ENCODE measurements at regions not wholly inside any gene's neighbourhood (a gene's known extent, or its start where the extent isn't known, plus 50 kb on each side); places are given as distances from the start of the nearest gene placed in this dataset.

GRCh38 chr17:12342609-12343435 is 322.1 kb downstream of the MAP2K4 start:
- no peak for DNase-seq (ENCODE audit: low spot score in 2 of 2)
- no peaks in the 10 kb centered on the region for H3K36me3 ChIP-seq
- no peak for TF ChIP-seq EP300 (IDR thresholded peaks at IDR 0.05)
- no peak for TF ChIP-seq POLR2AphosphoS5 (IDR thresholded peaks at IDR 0.05)
- TF ChIP-seq POLR2A (IDR thresholded peaks at IDR 0.05) = no peak
- TF ChIP-seq CTCF (IDR thresholded peaks at IDR 0.05) = no peak
- H3K9me3 ChIP-seq = no peaks in the 10 kb centered on the region
- WGBS = 37% methylated on average over 7 of the region's 7 CpGs
- H3K4me3 ChIP-seq = no peak overlapping the region
- H3K27me3 ChIP-seq = no peaks in the 10 kb centered on the region
- no peak overlapping the region for H3K27ac ChIP-seq
- H3K4me1 ChIP-seq = no peaks in the 10 kb centered on the region

GRCh38 chr17:12348476-12348875 is 317.2 kb upstream of the MYOCD start:
- WGBS = 50% methylated on average over 2 of the region's 2 CpGs
- no peaks in the 10 kb centered on the region for H3K4me1 ChIP-seq
- H3K36me3 ChIP-seq = no peaks in the 10 kb centered on the region
- H3K27me3 ChIP-seq = no peaks in the 10 kb centered on the region
- no peak overlapping the region for H3K27ac ChIP-seq
- H3K9me3 ChIP-seq = no peaks in the 10 kb centered on the region
- DNase-seq (ENCODE audit: low spot score in 2 of 2) = no peak
- no peak overlapping the region for H3K4me3 ChIP-seq
- TF ChIP-seq POLR2AphosphoS5 (IDR thresholded peaks at IDR 0.05) = no peak
- no peak for TF ChIP-seq CTCF (IDR thresholded peaks at IDR 0.05)
- TF ChIP-seq EP300 (IDR thresholded peaks at IDR 0.05) = no peak
- no peak for TF ChIP-seq POLR2A (IDR thresholded peaks at IDR 0.05)

GRCh38 chr17:12349297-12349696 is 316.4 kb upstream of the MYOCD start:
- DNase-seq (ENCODE audit: low spot score in 2 of 2) = no peak
- Histone ChIP-seq H3K27ac (no peak overlapping the region), H3K36me3 (no peaks in the 10 kb centered on the region), H3K4me3 (no peak overlapping the region), H3K4me1 (no peaks in the 10 kb centered on the region), H3K27me3 (no peaks in the 10 kb centered on the region), H3K9me3 (no peaks in the 10 kb centered on the region)
- WGBS = 82% methylated on average over 1 of the region's 1 CpG
- TF ChIP-seq POLR2AphosphoS5 (IDR thresholded peaks at IDR 0.05) = no peak
- no peak for TF ChIP-seq CTCF (IDR thresholded peaks at IDR 0.05)
- TF ChIP-seq POLR2A (IDR thresholded peaks at IDR 0.05) = no peak

- WGBS = 76% methylated on average over 5 of the region's 5 CpGs
- H3K4me3 ChIP-seq = no peak overlapping the region
These were observed 313.6 kb upstream of the MYOCD start for GRCh38 chr17:12352127-12352526.

More at GRCh38 chr17:12352127-12352526, 313.6 kb upstream of the MYOCD start:
- H3K9me3 ChIP-seq = no peaks in the 10 kb centered on the region
- H3K27me3 ChIP-seq = no peaks in the 10 kb centered on the region
- H3K27ac ChIP-seq = no peak overlapping the region
- no peak for DNase-seq (ENCODE audit: low spot score in 2 of 2)
- H3K4me1 ChIP-seq = no peaks in the 10 kb centered on the region
- no peak for TF ChIP-seq CTCF (IDR thresholded peaks at IDR 0.05)
- TF ChIP-seq POLR2A (IDR thresholded peaks at IDR 0.05) = no peak
- no peak for TF ChIP-seq EP300 (IDR thresholded peaks at IDR 0.05)
- TF ChIP-seq POLR2AphosphoS5 (IDR thresholded peaks at IDR 0.05) = no peak
- H3K36me3 ChIP-seq = no peaks in the 10 kb centered on the region

Data from suprapubic skin (tissue), 4 donors.